PC-9 (cell line): ENCODE measurements at regions not wholly inside any gene's neighbourhood (a gene's known extent, or its start where the extent isn't known, plus 50 kb on each side); places are given as distances from the start of the nearest gene placed in this dataset.

ENCODE experiments used
- BruUV-seq: library from RNA; stranded (reverse); fragments of 400-500 nt; replicated peaks from 2 replicates; lab custom pipeline; 2021; lab: Mats Ljungman, UMichigan
- CTCF ChIA-PET: fragments of 300-600 bp; sonication (Branson Sonifier 250); formaldehyde crosslinking; loops from one replicate; lab custom pipeline; 2022; ENCODE audit warnings: antibody characterized with exemption; lab: Charles Lee
- POLR2A ChIA-PET: fragments of 300-600 bp; sonication (Branson Sonifier 250); formaldehyde crosslinking; loops from one replicate; lab custom pipeline; 2022; ENCODE audit warnings: antibody characterized with exemption; ENCODE audit not compliant: unreplicated experiment; lab: Charles Lee
- DNase-seq, 2 experiments: peaks; one replicate each; pipeline versions ENCODE4 v3.0.0 to v3.0.0-alpha.2; 2015 to 2022; ENCODE audit warnings: mixed read lengths in 1 of 2
- H2AFZ ChIP-seq: fragments of 200-600 bp; sonication (generic); 2 replicates; pipeline ENCODE4 v1.8.1; 2017; ENCODE audit warnings: antibody characterized with exemption
- H3F3A ChIP-seq: fragments of 200-600 bp; sonication (generic); 2 replicates; pipeline ENCODE4 v1.8.1; 2017; ENCODE audit warnings: antibody characterized with exemption, mild to moderate bottlenecking, low read depth; ENCODE audit not compliant: insufficient read depth
- H3K27ac ChIP-seq: fragments of 200-600 bp; sonication (generic); 2 replicates; pipeline ENCODE4 v1.6.1; 2016; ENCODE audit warnings: mixed run types
- H3K27me3 ChIP-seq: fragments of 200-600 bp; sonication (generic); 2 replicates; pipeline ENCODE4 v1.6.1; 2016; ENCODE audit warnings: low read depth, mixed run types; ENCODE audit not compliant: insufficient read depth
- H3K36me3 ChIP-seq: fragments of 200-600 bp; sonication (generic); 2 replicates; pipeline ENCODE4 v1.6.1; 2016; ENCODE audit warnings: low read depth, mixed run types
- H3K4me1 ChIP-seq: fragments of 200-600 bp; sonication (generic); replicated peaks from 2 replicates; pipeline ENCODE4 v1.6.1; 2016; ENCODE audit warnings: mixed run types; ENCODE audit not compliant: insufficient read depth
- H3K4me2 ChIP-seq: fragments of 200-600 bp; sonication (generic); 2 replicates; pipeline ENCODE4 v1.6.1; 2017; ENCODE audit warnings: mixed run types
- H3K4me3 ChIP-seq: fragments of 200-600 bp; sonication (generic); 2 replicates; pipeline ENCODE4 v1.6.1; 2016; ENCODE audit warnings: mixed run types
- H3K79me2 ChIP-seq: fragments of 200-600 bp; sonication (generic); 2 replicates; pipeline ENCODE4 v1.6.1; 2017; ENCODE audit warnings: low read depth, mixed run types
- H3K9me2 ChIP-seq: fragments of 200-600 bp; sonication (generic); 2 replicates; pipeline ENCODE4 v1.8.1; 2017; ENCODE audit warnings: mild to moderate bottlenecking; ENCODE audit not compliant: insufficient read depth
- H3K9me3 ChIP-seq: fragments of 200-600 bp; sonication (generic); 2 replicates; pipeline ENCODE4 v1.8.1; 2016; ENCODE audit warnings: low read depth; ENCODE audit not compliant: insufficient read depth
- H4K20me1 ChIP-seq: fragments of 200-600 bp; sonication (generic); 2 replicates; pipeline ENCODE4 v1.8.1; 2017; ENCODE audit not compliant: insufficient read depth
- EZH2 ChIP-seq: fragments of 200-600 bp; sonication (generic); IDR thresholded peaks from 2 replicates; pipeline ENCODE4 v1.8.0; 2017; ENCODE audit warnings: antibody characterized with exemption, low read depth
- intact Hi-C: fragments of 100-400 bp; cut with micrococcal nuclease; formaldehyde crosslinking; loops from one replicate; pipeline ENCODE4 v1.10.0; 2022; ENCODE audit not compliant: unreplicated experiment
- TF ChIP-seq, protein P1 (sequence below): fragments of 200-600 bp; sonication (generic); conservative IDR thresholded peaks from 2 replicates; pipeline ENCODE4 v1.6.1; 2017; ENCODE audit warnings: mixed run types, antibody characterized with exemption, mild to moderate bottlenecking, moderate library complexity

DNA sequence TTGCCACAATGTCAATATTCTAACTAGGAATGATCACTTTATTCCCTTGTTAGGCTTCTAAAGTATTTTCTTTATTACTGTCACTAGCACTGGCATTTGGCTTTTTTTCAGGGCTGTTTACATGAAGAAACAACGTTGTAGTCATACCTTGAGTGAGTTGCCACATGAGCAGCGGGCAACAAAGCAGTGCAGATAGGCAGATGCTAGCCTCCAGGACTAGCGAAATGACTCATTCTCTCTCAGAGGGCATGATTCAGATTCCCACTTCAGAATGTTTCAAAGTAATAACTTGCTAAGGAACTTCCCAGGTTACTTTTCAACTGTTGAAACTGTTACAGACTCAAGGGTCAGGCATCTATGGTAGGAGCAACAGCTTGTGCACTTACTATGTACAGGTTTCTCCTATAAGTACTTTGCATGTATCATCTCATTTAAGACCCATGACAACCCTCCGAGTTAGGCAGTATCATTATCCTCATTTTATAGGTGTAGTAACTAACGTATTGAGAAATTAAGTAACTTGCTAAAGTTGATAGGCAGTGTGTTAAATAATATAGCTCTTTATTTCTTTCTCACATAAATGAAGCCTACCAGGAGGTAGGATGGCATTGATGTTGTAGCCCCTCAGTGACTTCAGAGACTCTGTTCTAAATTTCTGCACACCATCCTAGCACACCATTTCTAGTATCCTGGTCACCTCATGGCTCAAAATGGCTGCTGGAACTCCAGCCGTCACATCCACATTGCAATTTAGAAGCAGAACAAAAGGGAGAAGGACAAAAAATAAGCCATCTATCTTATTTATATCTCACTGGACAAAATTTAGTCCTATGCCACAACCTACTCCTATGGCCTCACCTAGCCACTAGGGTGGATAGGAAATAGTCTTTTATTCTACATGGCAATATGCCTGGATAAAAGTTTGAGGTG, 83.3 kb downstream of the ICOS start:
- H3K27ac ChIP-seq = no peak overlapping the region
- H3K36me3 ChIP-seq = no peaks in the 10 kb centered on the region
- no TSS peak for BruUV-seq
- intact Hi-C loops = no loop called here
- no peak overlapping the region for H3K4me3 ChIP-seq
- no peaks in the 10 kb centered on the region for H3K9me2 ChIP-seq
- no peak overlapping the region for H2AFZ ChIP-seq
- no peaks in the 10 kb centered on the region for H3K9me3 ChIP-seq
- no peaks in the 10 kb centered on the region; the same call in 1 of the 2 replicates for H3F3A ChIP-seq
- ChIA-PET CTCF (interaction anchor here (0.6 kb wide), 1 partner anchor 1349 kb away, joined by 5 read pairs; no protein-coding TSS in a partner anchor), POLR2A (no interaction called here)
- no peaks in the 10 kb centered on the region for H3K4me1 ChIP-seq
- peak in 1 of 2 experiments; percentile 41 for DNase-seq
- TF ChIP-seq, protein P1, sequence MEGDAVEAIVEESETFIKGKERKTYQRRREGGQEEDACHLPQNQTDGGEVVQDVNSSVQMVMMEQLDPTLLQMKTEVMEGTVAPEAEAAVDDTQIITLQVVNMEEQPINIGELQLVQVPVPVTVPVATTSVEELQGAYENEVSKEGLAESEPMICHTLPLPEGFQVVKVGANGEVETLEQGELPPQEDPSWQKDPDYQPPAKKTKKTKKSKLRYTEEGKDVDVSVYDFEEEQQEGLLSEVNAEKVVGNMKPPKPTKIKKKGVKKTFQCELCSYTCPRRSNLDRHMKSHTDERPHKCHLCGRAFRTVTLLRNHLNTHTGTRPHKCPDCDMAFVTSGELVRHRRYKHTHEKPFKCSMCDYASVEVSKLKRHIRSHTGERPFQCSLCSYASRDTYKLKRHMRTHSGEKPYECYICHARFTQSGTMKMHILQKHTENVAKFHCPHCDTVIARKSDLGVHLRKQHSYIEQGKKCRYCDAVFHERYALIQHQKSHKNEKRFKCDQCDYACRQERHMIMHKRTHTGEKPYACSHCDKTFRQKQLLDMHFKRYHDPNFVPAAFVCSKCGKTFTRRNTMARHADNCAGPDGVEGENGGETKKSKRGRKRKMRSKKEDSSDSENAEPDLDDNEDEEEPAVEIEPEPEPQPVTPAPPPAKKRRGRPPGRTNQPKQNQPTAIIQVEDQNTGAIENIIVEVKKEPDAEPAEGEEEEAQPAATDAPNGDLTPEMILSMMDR = no peak
- TF ChIP-seq EZH2 = no peak
- H3K27me3 ChIP-seq = no peaks in the 10 kb centered on the region
- H3K4me2 ChIP-seq = no peak overlapping the region
- H3K79me2 ChIP-seq = no peaks in the 10 kb centered on the region
- H4K20me1 ChIP-seq = no peaks in the 10 kb centered on the region

DNA sequence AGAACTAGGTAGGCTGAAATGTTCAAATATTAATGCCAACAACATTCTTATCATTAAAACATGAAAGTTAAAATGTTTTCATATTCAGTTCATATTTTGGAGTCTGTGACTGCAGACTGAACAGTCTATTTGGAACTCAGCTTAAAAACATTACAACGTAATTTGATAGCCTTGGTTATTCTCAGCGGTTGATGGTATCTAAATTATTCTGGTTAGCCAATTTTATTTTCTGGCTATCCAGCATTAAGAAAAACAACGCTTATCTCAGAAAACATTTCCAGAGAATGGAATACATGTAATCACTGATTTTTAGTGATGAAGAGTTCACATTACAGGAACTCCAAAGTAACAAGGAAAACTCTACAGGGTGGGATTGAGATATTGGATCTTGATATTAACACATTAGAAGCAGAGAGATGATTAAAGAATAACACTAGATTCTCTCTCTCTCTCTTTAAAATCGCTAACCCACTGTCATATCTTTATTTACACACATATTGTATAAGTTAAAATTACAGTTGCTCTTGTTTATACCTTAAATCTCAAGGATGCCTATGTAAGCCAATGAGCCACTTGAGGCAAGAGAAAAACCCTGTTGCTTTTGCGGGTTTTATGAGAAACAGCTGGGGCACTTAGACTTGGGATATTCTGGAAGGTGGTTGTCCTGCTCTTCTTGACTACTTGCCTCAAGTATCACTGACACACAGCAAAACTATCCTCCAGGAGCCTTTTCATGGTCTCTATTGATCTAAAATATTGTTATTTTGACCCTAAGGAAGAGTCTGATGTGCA, 84.9 kb downstream of the ICOS start:
- no peak overlapping the region for H2AFZ ChIP-seq
- no peaks in the 10 kb centered on the region; the same call in 1 of the 2 replicates for H3F3A ChIP-seq
- H3K9me2 ChIP-seq = no peaks in the 10 kb centered on the region
- ChIA-PET CTCF (no interaction called here), POLR2A (no interaction called here)
- H4K20me1 ChIP-seq = no peaks in the 10 kb centered on the region
- no peak overlapping the region for H3K27ac ChIP-seq
- TF ChIP-seq, protein P1 = no peak
- no peak for TF ChIP-seq EZH2
- no peak overlapping the region for H3K4me2 ChIP-seq
- no peaks in the 10 kb centered on the region for H3K79me2 ChIP-seq
- no peaks in the 10 kb centered on the region for H3K27me3 ChIP-seq
- no peaks in the 10 kb centered on the region for H3K9me3 ChIP-seq
- H3K36me3 ChIP-seq = no peaks in the 10 kb centered on the region
- intact Hi-C loops = no loop called here
- no peak for DNase-seq
- no TSS peak for BruUV-seq
- no peak overlapping the region for H3K4me3 ChIP-seq
- H3K4me1 ChIP-seq = no peaks in the 10 kb centered on the region

DNA sequence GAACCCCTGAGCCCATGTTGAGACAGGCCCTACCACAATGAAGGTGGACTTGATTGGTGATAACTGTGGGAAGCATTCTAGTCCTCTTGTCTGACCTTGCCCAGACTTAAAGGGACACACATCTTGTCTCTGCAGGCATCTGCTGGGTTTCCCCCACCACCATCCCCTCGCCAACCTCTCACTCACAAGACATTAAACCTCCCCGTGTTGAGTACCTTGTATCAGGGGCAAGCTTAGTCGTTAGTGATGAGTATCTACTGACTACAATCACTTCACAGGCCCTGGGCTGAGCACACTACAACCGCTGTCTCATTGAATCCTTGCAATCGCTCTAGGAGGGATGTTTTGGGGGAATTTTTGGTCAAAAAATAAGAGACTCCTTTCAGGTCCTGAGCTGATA, 86.0 kb downstream of the ICOS start:
- Histone ChIP-seq H3K4me2 (no peak overlapping the region), H3K4me3 (no peak overlapping the region), H3F3A (no peaks in the 10 kb centered on the region; the same call in 1 of the 2 replicates), H3K27ac (no peak overlapping the region), H4K20me1 (no peaks in the 10 kb centered on the region), H3K4me1 (no peaks in the 10 kb centered on the region), H3K9me3 (no peaks in the 10 kb centered on the region), H3K9me2 (no peaks in the 10 kb centered on the region), H2AFZ (no peak overlapping the region), H3K27me3 (no peaks in the 10 kb centered on the region), H3K36me3 (no peaks in the 10 kb centered on the region), H3K79me2 (no peaks in the 10 kb centered on the region)
- ChIA-PET CTCF (no interaction called here), POLR2A (no interaction called here)
- no TSS peak for BruUV-seq
- no peak for DNase-seq
- no peak for TF ChIP-seq EZH2
- TF ChIP-seq, protein P1 = no peak
- intact Hi-C loops = no loop called here
